Stimulated activated CD8-positive, alpha-beta memory T cell treated with anti-CD3 and anti-CD28 coated beads, Interleukin-2, amount 100 ng/mL, for 1 hour (primary cell): ENCODE measurements at regions not wholly inside any gene's neighbourhood (a gene's known extent, or its start where the extent isn't known, plus 50 kb on each side); places are given as distances from the start of the nearest gene placed in this dataset.
"Not testable (repeated sequence)": the region's sequence is repeated elsewhere in the genome, so short reads cannot be mapped to it uniquely, and the experiment has no call there.

ENCODE experiments used
- DNase-seq, 2 donors: peaks; one replicate each; pipeline ENCODE4 v3.0.0-alpha.2; 2020; ENCODE audit warnings: low read depth in 2 of 2

GRCh38 chr3:106858321-106858720 is 518.9 kb upstream of the CCDC54 start:
- DNase-seq: not testable (repeated sequence)

GRCh38 chr3:106860182-106860581 is 517.1 kb upstream of the CCDC54 start:
- no peak for DNase-seq

- DNase-seq: no peak
These were observed 515.2 kb upstream of the CCDC54 start for GRCh38 chr3:106862067-106862466.

GRCh38 chr3:106877627-106878026 is 499.6 kb upstream of the CCDC54 start:
- DNase-seq: no peak

GRCh38 chr3:106880206-106880605 is 497.0 kb upstream of the CCDC54 start:
- DNase-seq: no peak

- DNase-seq: no peak
These were observed 496.1 kb upstream of the CCDC54 start for GRCh38 chr3:106881186-106881585.

- no peak for DNase-seq
These were observed 494.9 kb upstream of the CCDC54 start for GRCh38 chr3:106882297-106882696.

- no peak for DNase-seq
These were observed 471.2 kb upstream of the CCDC54 start for GRCh38 chr3:106906074-106906473.

GRCh38 chr3:106908181-106908938 is 468.9 kb upstream of the CCDC54 start:
- no peak for DNase-seq

GRCh38 chr3:106913111-106913698 is 464.0 kb upstream of the CCDC54 start:
- no peak for DNase-seq

- DNase-seq: no peak
These were observed 463.3 kb upstream of the CCDC54 start for GRCh38 chr3:106913966-106914365.

GRCh38 chr3:106920609-106921008 is 456.6 kb upstream of the CCDC54 start:
- DNase-seq: no peak

- DNase-seq: no peak
These were observed 448.2 kb upstream of the CCDC54 start for GRCh38 chr3:106929081-106929480.

- DNase-seq: no peak
These were observed 447.2 kb upstream of the CCDC54 start for GRCh38 chr3:106930086-106930485.

- no peak for DNase-seq
These were observed 445.3 kb upstream of the CCDC54 start for GRCh38 chr3:106931904-106932303.

- no peak for DNase-seq
These were observed 440.9 kb upstream of the CCDC54 start for GRCh38 chr3:106936337-106936736.

- no peak for DNase-seq
These were observed 435.2 kb upstream of the CCDC54 start for GRCh38 chr3:106942051-106942450.

- no peak for DNase-seq
These were observed 434.2 kb upstream of the CCDC54 start for GRCh38 chr3:106943071-106943470.

- no peak for DNase-seq
These were observed 431.8 kb upstream of the CCDC54 start for GRCh38 chr3:106945435-106945834.

GRCh38 chr3:106946866-106947265 is 430.4 kb upstream of the CCDC54 start:
- DNase-seq: no peak

- DNase-seq: no peak
These were observed 420.2 kb upstream of the CCDC54 start for GRCh38 chr3:106957029-106957428.

GRCh38 chr3:106962993-106963392 is 414.2 kb upstream of the CCDC54 start:
- DNase-seq: no peak

- no peak for DNase-seq
These were observed 413.8 kb upstream of the CCDC54 start for GRCh38 chr3:106963442-106963841.

GRCh38 chr3:106965307-106965706 is 411.9 kb upstream of the CCDC54 start:
- no peak for DNase-seq
